HepG2 (cell line): ENCODE measurements at regions not wholly inside any gene's neighbourhood (a gene's known extent, or its start where the extent isn't known, plus 50 kb on each side); places are given as distances from the start of the nearest gene placed in this dataset.

Experiments used
- CREM ChIP-seq, 2 experiments: sonication (generic) in 1 of 2; formaldehyde crosslinking in 1 of 2; IDR thresholded peaks; 2 replicates each; pipeline versions ENCODE4 v1.4.0 to v1.6.1; 2016 to 2020; ENCODE audit warnings: antibody characterized with exemption in 1 of 2, mild to moderate bottlenecking in 1 of 2, missing genetic modification reagents in 1 of 2
- KDM6A ChIP-seq: IDR thresholded peaks from 2 replicates; pipeline ENCODE4 v1.6.1; 2016; ENCODE audit warnings: low read depth
- KIAA2018 ChIP-seq: sonication (generic); formaldehyde crosslinking; IDR thresholded peaks from 2 replicates; pipeline ENCODE4 v1.5.0; 2020; ENCODE audit warnings: mild to moderate bottlenecking, missing genetic modification reagents, borderline replicate concordance
- KLF12 ChIP-seq: sonication (generic); formaldehyde crosslinking; IDR thresholded peaks from 2 replicates; pipeline ENCODE4 v1.4.0; 2020; ENCODE audit warnings: missing genetic modification reagents, borderline replicate concordance
- NFE2L2 ChIP-seq: fragments of 150-350 bp; IDR thresholded peaks from 2 replicates; pipeline ENCODE4 v1.6.1; 2014; ENCODE audit warnings: low read length
- PHF8 ChIP-seq: sonication (generic); formaldehyde crosslinking; IDR thresholded peaks from 2 replicates; pipeline ENCODE4 v1.5.0; 2020; ENCODE audit warnings: missing genetic modification reagents
- RCOR2 ChIP-seq: IDR thresholded peaks from 2 replicates; pipeline ENCODE4 v1.6.1; 2016; ENCODE audit warnings: missing biosample characterization, missing genetic modification reagents
- RFX1 ChIP-seq: fragments of 450-650 bp; IDR thresholded peaks from 2 replicates; pipeline ENCODE4 v1.6.1; 2017
- SAFB2 ChIP-seq: sonication (generic); formaldehyde crosslinking; IDR thresholded peaks from 2 replicates; pipeline ENCODE4 v1.5.1; 2020; ENCODE audit warnings: missing genetic modification reagents, low read depth, mild to moderate bottlenecking, borderline replicate concordance
- TBL1XR1 ChIP-seq: fragments of 150-350 bp; IDR thresholded peaks from 2 replicates; pipeline ENCODE4 v1.6.1; 2014; ENCODE audit warnings: borderline replicate concordance, low read length; ENCODE audit not compliant: partially characterized antibody
- ZHX2 ChIP-seq, 2 experiments: sonication (generic) in 1 of 2; formaldehyde crosslinking in 1 of 2; IDR thresholded peaks; 2 replicates each; pipeline versions ENCODE4 v1.6.1 to v1.9.0; 2014 to 2022; ENCODE audit warnings: antibody characterized with exemption in 1 of 2, borderline replicate concordance in 1 of 2, inconsistent platforms in 1 of 2, low read depth in 1 of 2, missing genetic modification reagents in 1 of 2
- ZNF749 ChIP-seq: sonication (generic); formaldehyde crosslinking; IDR thresholded peaks from 2 replicates; pipeline ENCODE4 v1.8.0; 2022; ENCODE audit warnings: mild to moderate bottlenecking, missing genetic modification reagents, moderate library complexity, borderline replicate concordance
- ZNF773 ChIP-seq: sonication (generic); formaldehyde crosslinking; IDR thresholded peaks from 2 replicates; pipeline ENCODE4 v1.4.0; 2020; ENCODE audit warnings: missing genetic modification reagents, borderline replicate concordance
- ZNF780A ChIP-seq: sonication (generic); formaldehyde crosslinking; IDR thresholded peaks from 2 replicates; pipeline ENCODE4 v1.8.0; 2022; ENCODE audit warnings: mild to moderate bottlenecking, missing genetic modification reagents, moderate library complexity

- no peak for TF ChIP-seq KIAA2018 (CRISPR knock-in tag)
- TF ChIP-seq ZNF773, result no peak
- TF ChIP-seq NFE2L2, result no peak
- no peak for TF ChIP-seq KLF12 (CRISPR knock-in tag)
- TF ChIP-seq ZNF749, result no peak
- TF ChIP-seq TBL1XR1, result no peak
- TF ChIP-seq SAFB2 (CRISPR knock-in tag), result no peak
- 0 out of 2 replicates have a peak, but pooled peaks have one; percentile 31 for TF ChIP-seq RCOR2 (CRISPR knock-in tag)
- TF ChIP-seq RFX1, result no peak
- TF ChIP-seq CREM (IDR thresholded peaks at IDR 0.05), result no peak
- TF ChIP-seq CREM (CRISPR knock-in tag; IDR thresholded peaks at IDR 0.05), result no peak
- no peak for TF ChIP-seq ZNF780A (CRISPR knock-in tag)
- TF ChIP-seq KDM6A, result no peak
- no peak for TF ChIP-seq ZHX2 (IDR thresholded peaks at IDR 0.05; ENCODE audit: low read depth)
- no peak for TF ChIP-seq ZHX2 (CRISPR knock-in tag; IDR thresholded peaks at IDR 0.05; ENCODE audit: borderline replicate concordance)
- TF ChIP-seq PHF8, result 0 out of 2 replicates have a peak, but pooled peaks have one; percentile 21
Observed at GRCh38 chr2:234763002-234763873, 188.6 kb upstream of the SH3BP4 start (continued).
